WTC11 (cell line): ENCODE measurements at regions not wholly inside any gene's neighbourhood (a gene's known extent, or its start where the extent isn't known, plus 50 kb on each side); places are given as distances from the start of the nearest gene placed in this dataset.

Source experiments
- ATAC-seq: fragments of 200-7000 bp; cut with Tn5 transposase; 2 replicates; pipeline ENCODE4 v1.10.0; 2021; ENCODE audit warnings: mild to moderate bottlenecking, moderate library complexity
- CTCF ChIA-PET: fragments of 300-600 bp; sonication (Branson Sonifier 250); formaldehyde crosslinking; loops from one replicate; lab custom pipeline; 2021; ENCODE audit warnings: antibody characterized with exemption; lab: Charles Lee
- POLR2A ChIA-PET: fragments of 350-600 bp; sonication (Branson Sonifier 250); formaldehyde crosslinking; loops from one replicate; lab custom pipeline; 2021; ENCODE audit warnings: antibody characterized with exemption; lab: Charles Lee
- DNase-seq: peaks from one replicate; pipeline ENCODE4 v3.0.0; 2021; ENCODE audit warnings: low spot score
- H3K27ac Mint-ChIP-seq: 2 replicates; pipeline ENCODE4 v1.8.0; 2021; ENCODE audit warnings: mixed read lengths
- H3K27me3 Mint-ChIP-seq: 2 replicates; pipeline ENCODE4 v1.8.0; 2021; ENCODE audit warnings: low read depth, mild to moderate bottlenecking, moderate library complexity, mixed read lengths
- H3K36me3 Mint-ChIP-seq: 2 replicates; pipeline ENCODE4 v1.8.0; 2021; ENCODE audit warnings: mixed read lengths
- H3K4me1 Mint-ChIP-seq: 2 replicates; pipeline ENCODE4 v1.8.0; 2022; ENCODE audit warnings: mixed read lengths
- H3K4me3 Mint-ChIP-seq: 2 replicates; pipeline ENCODE4 v1.8.0; 2021; ENCODE audit warnings: mild to moderate bottlenecking, moderate library complexity, mixed read lengths
- H3K9me3 Mint-ChIP-seq: 2 replicates; pipeline ENCODE4 v1.8.0; 2021; ENCODE audit warnings: mixed read lengths
- ELF4 ChIP-seq: sonication (generic); formaldehyde crosslinking; IDR thresholded peaks from 2 replicates; pipeline ENCODE4 v1.8.1; 2022; ENCODE audit warnings: low read depth, mild to moderate bottlenecking, moderate library complexity, missing genetic modification reagents
- ERG ChIP-seq: fragments of 250-450 bp; sonication (Bioruptor Pico); IDR thresholded peaks from 2 replicates; pipeline ENCODE4 v1.8.0; 2021; ENCODE audit warnings: mild to moderate bottlenecking
- ESRRA ChIP-seq: sonication (generic); formaldehyde crosslinking; IDR thresholded peaks from 2 replicates; pipeline ENCODE4 v1.8.1; 2022; ENCODE audit warnings: mild to moderate bottlenecking, missing genetic modification reagents, borderline replicate concordance
- FOXK1 ChIP-seq: sonication (generic); formaldehyde crosslinking; IDR thresholded peaks from 2 replicates; pipeline ENCODE4 v1.8.0; 2022; ENCODE audit warnings: mild to moderate bottlenecking, moderate library complexity, missing genetic modification reagents
- GTF2I ChIP-seq: fragments of 250-450 bp; sonication (Bioruptor Pico); conservative IDR thresholded peaks from 2 replicates; pipeline ENCODE4 v1.4.0; 2021; ENCODE audit warnings: mild to moderate bottlenecking
- MAX ChIP-seq: sonication (generic); formaldehyde crosslinking; IDR thresholded peaks from 2 replicates; pipeline ENCODE4 v1.8.0; 2022; ENCODE audit warnings: mild to moderate bottlenecking, missing genetic modification reagents
- MYBL2 ChIP-seq: sonication (generic); formaldehyde crosslinking; IDR thresholded peaks from 2 replicates; pipeline ENCODE4 v1.8.1; 2023; ENCODE audit warnings: mild to moderate bottlenecking, moderate library complexity, missing genetic modification reagents
- NFATC4 ChIP-seq: fragments of 250-450 bp; sonication (Bioruptor Pico); IDR thresholded peaks from 2 replicates; pipeline ENCODE4 v1.9.0; 2021; ENCODE audit warnings: mild to moderate bottlenecking
- OVOL2 ChIP-seq: fragments of 250-450 bp; sonication (Bioruptor Pico); IDR thresholded peaks from 2 replicates; pipeline ENCODE4 v1.9.0; 2021; ENCODE audit warnings: mild to moderate bottlenecking, borderline replicate concordance
- TEAD1 ChIP-seq: sonication (generic); formaldehyde crosslinking; IDR thresholded peaks from 2 replicates; pipeline ENCODE4 v1.8.0; 2022; ENCODE audit warnings: mild to moderate bottlenecking, missing genetic modification reagents
- ZBTB43 ChIP-seq: sonication (generic); formaldehyde crosslinking; IDR thresholded peaks from 2 replicates; pipeline ENCODE4 v1.8.1; 2023; ENCODE audit warnings: mild to moderate bottlenecking, missing genetic modification reagents
- ZNF138 ChIP-seq: sonication (generic); formaldehyde crosslinking; conservative IDR thresholded peaks from 2 replicates; pipeline ENCODE4 v1.8.1; 2022; ENCODE audit warnings: mild to moderate bottlenecking, moderate library complexity, missing genetic modification reagents
- ZNF219 ChIP-seq: sonication (generic); formaldehyde crosslinking; IDR thresholded peaks from 2 replicates; pipeline ENCODE4 v1.8.0; 2023; ENCODE audit warnings: missing genetic modification reagents, mild to moderate bottlenecking, borderline replicate concordance
- TF ChIP-seq, protein P1 (sequence below): sonication (generic); formaldehyde crosslinking; IDR thresholded peaks from 2 replicates; pipeline ENCODE4 v1.8.1; 2023; ENCODE audit warnings: mild to moderate bottlenecking, missing genetic modification reagents
- TF ChIP-seq, protein P2 (sequence below): sonication (generic); formaldehyde crosslinking; IDR thresholded peaks from 2 replicates; pipeline ENCODE4 v1.8.0; 2022; ENCODE audit warnings: missing genetic modification reagents
- TF ChIP-seq, protein P3 (sequence below): fragments of 250-450 bp; sonication (Bioruptor Pico); IDR thresholded peaks from 2 replicates; pipeline ENCODE4 v1.9.0; 2021; ENCODE audit warnings: moderate library complexity, mild to moderate bottlenecking, inconsistent platforms, borderline replicate concordance

DNA sequence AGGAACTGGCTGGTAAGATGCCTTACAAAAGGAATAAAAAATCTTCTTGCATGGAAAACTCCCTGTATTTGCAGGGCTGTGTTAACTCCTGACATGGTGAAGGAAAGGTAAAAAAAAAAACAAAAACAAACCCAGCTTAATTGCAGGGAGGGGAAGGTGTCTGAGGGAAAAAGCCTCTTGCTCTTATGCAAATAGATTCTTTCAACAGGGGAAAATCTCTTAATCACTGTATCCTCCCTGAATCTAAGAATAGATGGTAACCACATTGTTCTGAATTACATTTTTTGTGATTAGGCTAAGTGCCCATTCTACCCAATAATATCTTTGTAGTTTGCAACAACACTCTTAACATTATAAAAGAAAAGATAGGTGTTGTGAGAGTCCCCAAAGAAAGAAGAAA lies 172.6 kb downstream of the RBM46 start:
- TF ChIP-seq MYBL2 (CRISPR knock-in tag) (no peak), TEAD1 (CRISPR knock-in tag) (no peak), MAX (no peak)
- TF ChIP-seq, protein P1, sequence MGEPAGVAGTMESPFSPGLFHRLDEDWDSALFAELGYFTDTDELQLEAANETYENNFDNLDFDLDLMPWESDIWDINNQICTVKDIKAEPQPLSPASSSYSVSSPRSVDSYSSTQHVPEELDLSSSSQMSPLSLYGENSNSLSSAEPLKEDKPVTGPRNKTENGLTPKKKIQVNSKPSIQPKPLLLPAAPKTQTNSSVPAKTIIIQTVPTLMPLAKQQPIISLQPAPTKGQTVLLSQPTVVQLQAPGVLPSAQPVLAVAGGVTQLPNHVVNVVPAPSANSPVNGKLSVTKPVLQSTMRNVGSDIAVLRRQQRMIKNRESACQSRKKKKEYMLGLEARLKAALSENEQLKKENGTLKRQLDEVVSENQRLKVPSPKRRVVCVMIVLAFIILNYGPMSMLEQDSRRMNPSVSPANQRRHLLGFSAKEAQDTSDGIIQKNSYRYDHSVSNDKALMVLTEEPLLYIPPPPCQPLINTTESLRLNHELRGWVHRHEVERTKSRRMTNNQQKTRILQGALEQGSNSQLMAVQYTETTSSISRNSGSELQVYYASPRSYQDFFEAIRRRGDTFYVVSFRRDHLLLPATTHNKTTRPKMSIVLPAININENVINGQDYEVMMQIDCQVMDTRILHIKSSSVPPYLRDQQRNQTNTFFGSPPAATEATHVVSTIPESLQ (CRISPR knock-in tag): no peak
- no peak overlapping the region for H3K4me3 Mint-ChIP-seq
- ChIA-PET CTCF (no interaction called here), POLR2A (no interaction called here)
- peaks cover 37% of the 10 kb centered on the region for H3K36me3 Mint-ChIP-seq
- H3K9me3 Mint-ChIP-seq: peaks cover 45% of the 10 kb centered on the region
- DNase-seq (no peak), ATAC-seq (peak; percentile 30; the same call in 1 of the 2 replicates)
- H3K4me1 Mint-ChIP-seq: peaks cover 26% of the 10 kb centered on the region
- peak overlapping the region; percentile 58; the same call in 1 of the 2 replicates for H3K27ac Mint-ChIP-seq
- H3K27me3 Mint-ChIP-seq: no peaks in the 10 kb centered on the region; the same call in 1 of the 2 replicates

DNA sequence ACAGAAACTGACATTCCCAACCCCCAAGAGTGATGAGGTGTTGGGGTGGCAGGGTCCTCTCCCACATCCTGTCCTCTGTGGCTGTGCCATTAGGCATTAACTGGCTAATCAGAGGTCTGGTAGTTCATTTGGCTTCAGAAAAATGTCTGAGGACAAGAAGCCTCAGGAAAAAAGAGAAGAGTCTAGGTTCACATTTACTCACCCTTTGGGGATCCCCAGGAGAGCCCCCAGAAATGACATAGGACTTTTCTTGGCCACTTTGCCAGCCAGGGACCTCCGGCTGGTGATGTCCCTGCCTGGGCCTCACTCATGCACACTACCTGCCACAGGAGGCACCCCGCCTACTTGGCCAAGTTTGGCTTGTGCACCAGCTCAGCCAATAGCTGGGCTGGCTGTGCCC lies 173.0 kb downstream of the RBM46 start:
- DNase-seq: peak; percentile 12
- H3K36me3 Mint-ChIP-seq: peaks cover 32% of the 10 kb centered on the region
- H3K4me1 Mint-ChIP-seq: peaks cover 26% of the 10 kb centered on the region
- no peak overlapping the region for H3K4me3 Mint-ChIP-seq
- ChIA-PET POLR2A (no interaction called here), CTCF (no interaction called here)
- H3K27ac Mint-ChIP-seq: no peak overlapping the region; the same call in 1 of the 2 replicates
- peaks cover 41% of the 10 kb centered on the region for H3K9me3 Mint-ChIP-seq
- peak; percentile 77 for ATAC-seq
- TF ChIP-seq NFATC4 (CRISPR knock-in tag): no peak
- no peak for TF ChIP-seq ELF4
- TF ChIP-seq ZBTB43 (CRISPR knock-in tag): no peak
- TF ChIP-seq, protein P2, sequence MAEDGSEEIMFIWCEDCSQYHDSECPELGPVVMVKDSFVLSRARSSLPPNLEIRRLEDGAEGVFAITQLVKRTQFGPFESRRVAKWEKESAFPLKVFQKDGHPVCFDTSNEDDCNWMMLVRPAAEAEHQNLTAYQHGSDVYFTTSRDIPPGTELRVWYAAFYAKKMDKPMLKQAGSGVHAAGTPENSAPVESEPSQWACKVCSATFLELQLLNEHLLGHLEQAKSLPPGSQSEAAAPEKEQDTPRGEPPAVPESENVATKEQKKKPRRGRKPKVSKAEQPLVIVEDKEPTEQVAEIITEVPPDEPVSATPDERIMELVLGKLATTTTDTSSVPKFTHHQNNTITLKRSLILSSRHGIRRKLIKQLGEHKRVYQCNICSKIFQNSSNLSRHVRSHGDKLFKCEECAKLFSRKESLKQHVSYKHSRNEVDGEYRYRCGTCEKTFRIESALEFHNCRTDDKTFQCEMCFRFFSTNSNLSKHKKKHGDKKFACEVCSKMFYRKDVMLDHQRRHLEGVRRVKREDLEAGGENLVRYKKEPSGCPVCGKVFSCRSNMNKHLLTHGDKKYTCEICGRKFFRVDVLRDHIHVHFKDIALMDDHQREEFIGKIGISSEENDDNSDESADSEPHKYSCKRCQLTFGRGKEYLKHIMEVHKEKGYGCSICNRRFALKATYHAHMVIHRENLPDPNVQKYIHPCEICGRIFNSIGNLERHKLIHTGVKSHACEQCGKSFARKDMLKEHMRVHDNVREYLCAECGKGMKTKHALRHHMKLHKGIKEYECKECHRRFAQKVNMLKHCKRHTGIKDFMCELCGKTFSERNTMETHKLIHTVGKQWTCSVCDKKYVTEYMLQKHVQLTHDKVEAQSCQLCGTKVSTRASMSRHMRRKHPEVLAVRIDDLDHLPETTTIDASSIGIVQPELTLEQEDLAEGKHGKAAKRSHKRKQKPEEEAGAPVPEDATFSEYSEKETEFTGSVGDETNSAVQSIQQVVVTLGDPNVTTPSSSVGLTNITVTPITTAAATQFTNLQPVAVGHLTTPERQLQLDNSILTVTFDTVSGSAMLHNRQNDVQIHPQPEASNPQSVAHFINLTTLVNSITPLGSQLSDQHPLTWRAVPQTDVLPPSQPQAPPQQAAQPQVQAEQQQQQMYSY (CRISPR knock-in tag): no peak
- no peak for TF ChIP-seq OVOL2
- no peak for TF ChIP-seq FOXK1
- no peak for TF ChIP-seq ZNF219 (CRISPR knock-in tag)
- no peaks in the 10 kb centered on the region; the same call in 1 of the 2 replicates for H3K27me3 Mint-ChIP-seq

- no peaks in the 10 kb centered on the region for H3K27me3 Mint-ChIP-seq
- DNase-seq (no peak), ATAC-seq (no peak)
- TF ChIP-seq ESRRA (CRISPR knock-in tag) (no peak), ELF4 (no peak), GTF2I (no peak), ZNF138 (CRISPR knock-in tag) (no peak), ERG (CRISPR knock-in tag) (no peak)
- TF ChIP-seq, protein P3, sequence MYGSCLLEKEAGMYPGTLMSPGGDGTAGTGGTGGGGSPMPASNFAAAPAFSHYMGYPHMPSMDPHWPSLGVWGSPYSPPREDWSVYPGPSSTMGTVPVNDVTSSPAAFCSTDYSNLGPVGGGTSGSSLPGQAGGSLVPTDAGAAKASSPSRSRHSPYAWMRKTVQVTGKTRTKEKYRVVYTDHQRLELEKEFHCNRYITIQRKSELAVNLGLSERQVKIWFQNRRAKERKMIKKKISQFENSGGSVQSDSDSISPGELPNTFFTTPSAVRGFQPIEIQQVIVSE (CRISPR knock-in tag): no peak
- H3K4me1 Mint-ChIP-seq: peaks cover 26% of the 10 kb centered on the region
- ChIA-PET CTCF (no interaction called here), POLR2A (no interaction called here)
- peaks cover 11% of the 10 kb centered on the region for H3K9me3 Mint-ChIP-seq
- no peak overlapping the region for H3K4me3 Mint-ChIP-seq
- H3K27ac Mint-ChIP-seq: no peak overlapping the region
- H3K36me3 Mint-ChIP-seq: 0 out of 2 replicates have a peak, but pooled peaks cover 3% of the 10 kb centered on the region
These were observed 177.0 kb downstream of the RBM46 start for GRCh38 chr4:154958121-154958520.
